22Rv1 (cell line): ENCODE measurements at regions not wholly inside any gene's neighbourhood (a gene's known extent, or its start where the extent isn't known, plus 50 kb on each side); places are given as distances from the start of the nearest gene placed in this dataset.

Experiments used
- CTCF ChIP-seq: fragments of 450-650 bp; IDR thresholded peaks from 2 replicates; pipeline ENCODE4 v1.5.1; 2017; ENCODE audit warnings: mild to moderate bottlenecking
- ZFX ChIP-seq: fragments of 450-650 bp; IDR thresholded peaks from 2 replicates; pipeline ENCODE4 v1.6.1; 2017; ENCODE audit warnings: antibody characterized with exemption, borderline replicate concordance

GRCh38 chr9:7336356-7337065 is 463.1 kb downstream of the DMAC1 start:
- TF ChIP-seq CTCF (no peak), ZFX (no peak)
